HFF-Myc (cell line): ENCODE measurements at regions not wholly inside any gene's neighbourhood (a gene's known extent, or its start where the extent isn't known, plus 50 kb on each side); places are given as distances from the start of the nearest gene placed in this dataset.

Experiments
- DNase-seq: peaks from one replicate; pipeline ENCODE4 v3.0.0-alpha.2; 2011; ENCODE audit warnings: low read depth; ENCODE audit errors: extremely low read depth
- H3K4me3 ChIP-seq: replicated peaks from 2 replicates; pipeline ENCODE4 v1.5.1; 2011; ENCODE audit warnings: low read depth, mild to moderate bottlenecking, control low read depth, low read length
- TF ChIP-seq, protein P1 (sequence below): IDR thresholded peaks from 2 replicates; pipeline ENCODE4 v1.5.1; 2012; ENCODE audit warnings: mild to moderate bottlenecking, low read depth, low read length, control low read depth; ENCODE audit errors: missing control alignments

GRCh38 chr22:27456696-27457503, 344.7 kb downstream of the MN1 start:
- peak; percentile 53 for DNase-seq
- TF ChIP-seq, protein P1, sequence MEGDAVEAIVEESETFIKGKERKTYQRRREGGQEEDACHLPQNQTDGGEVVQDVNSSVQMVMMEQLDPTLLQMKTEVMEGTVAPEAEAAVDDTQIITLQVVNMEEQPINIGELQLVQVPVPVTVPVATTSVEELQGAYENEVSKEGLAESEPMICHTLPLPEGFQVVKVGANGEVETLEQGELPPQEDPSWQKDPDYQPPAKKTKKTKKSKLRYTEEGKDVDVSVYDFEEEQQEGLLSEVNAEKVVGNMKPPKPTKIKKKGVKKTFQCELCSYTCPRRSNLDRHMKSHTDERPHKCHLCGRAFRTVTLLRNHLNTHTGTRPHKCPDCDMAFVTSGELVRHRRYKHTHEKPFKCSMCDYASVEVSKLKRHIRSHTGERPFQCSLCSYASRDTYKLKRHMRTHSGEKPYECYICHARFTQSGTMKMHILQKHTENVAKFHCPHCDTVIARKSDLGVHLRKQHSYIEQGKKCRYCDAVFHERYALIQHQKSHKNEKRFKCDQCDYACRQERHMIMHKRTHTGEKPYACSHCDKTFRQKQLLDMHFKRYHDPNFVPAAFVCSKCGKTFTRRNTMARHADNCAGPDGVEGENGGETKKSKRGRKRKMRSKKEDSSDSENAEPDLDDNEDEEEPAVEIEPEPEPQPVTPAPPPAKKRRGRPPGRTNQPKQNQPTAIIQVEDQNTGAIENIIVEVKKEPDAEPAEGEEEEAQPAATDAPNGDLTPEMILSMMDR = no peak
- H3K4me3 ChIP-seq = no peak overlapping the region

DNA sequence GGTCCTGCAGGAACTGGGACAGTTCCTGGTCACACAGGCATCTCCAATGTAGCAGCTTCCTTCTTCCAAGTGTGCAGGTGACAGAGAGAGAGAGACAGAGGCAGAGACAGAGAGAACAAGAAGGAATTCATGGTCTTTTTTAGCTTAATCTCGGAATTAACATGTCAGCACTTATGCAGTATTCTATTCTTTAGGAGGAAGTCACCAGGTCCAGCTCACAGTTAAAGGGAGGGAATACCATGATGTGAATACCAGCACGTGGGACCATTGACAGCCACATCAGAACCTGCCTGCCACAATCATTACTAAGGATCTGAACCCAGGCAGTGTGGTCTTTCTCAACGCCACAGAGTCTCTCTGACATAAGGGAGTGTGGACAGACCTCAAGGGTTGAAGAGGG, 341.6 kb downstream of the MN1 start:
- DNase-seq = no peak
- H3K4me3 ChIP-seq = no peak overlapping the region
- TF ChIP-seq, protein P1 = no peak

DNA sequence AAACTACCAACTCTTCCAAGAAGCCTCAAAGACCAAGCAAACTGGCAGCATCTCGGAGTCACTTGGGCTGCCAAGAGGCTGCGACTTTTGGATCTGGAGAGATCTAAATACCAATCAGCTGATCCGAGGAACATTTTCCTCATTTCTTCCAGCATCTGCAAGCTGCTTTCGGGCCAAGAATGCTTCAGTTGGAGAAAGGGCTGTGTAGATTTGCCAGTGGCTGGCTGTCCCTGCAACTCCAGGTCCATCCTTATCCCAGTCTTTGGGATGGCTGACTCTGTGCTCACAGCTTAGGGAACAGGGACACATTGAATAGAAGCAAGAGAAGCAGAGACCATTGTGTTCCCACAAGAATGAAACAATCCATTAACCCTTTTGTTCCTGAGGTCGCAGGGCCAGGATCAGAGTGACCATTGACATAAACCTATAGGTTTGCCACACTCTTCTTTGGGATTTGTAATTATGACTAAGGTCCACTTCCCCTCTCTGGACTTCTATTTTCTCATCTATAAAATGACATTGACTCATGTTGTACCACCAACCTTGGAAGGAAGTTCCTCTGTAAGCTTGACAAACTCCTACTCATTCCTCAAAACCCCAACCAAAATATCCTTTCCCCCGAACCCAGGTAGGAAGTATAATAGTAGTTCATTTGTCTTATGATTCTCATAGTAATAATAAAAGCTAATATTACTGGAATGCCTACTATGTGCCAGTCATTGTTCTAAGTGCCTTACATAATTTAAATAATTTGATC, 340.8 kb downstream of the MN1 start:
- TF ChIP-seq, protein P1 = no peak
- no peak for DNase-seq
- H3K4me3 ChIP-seq = no peak overlapping the region

DNA sequence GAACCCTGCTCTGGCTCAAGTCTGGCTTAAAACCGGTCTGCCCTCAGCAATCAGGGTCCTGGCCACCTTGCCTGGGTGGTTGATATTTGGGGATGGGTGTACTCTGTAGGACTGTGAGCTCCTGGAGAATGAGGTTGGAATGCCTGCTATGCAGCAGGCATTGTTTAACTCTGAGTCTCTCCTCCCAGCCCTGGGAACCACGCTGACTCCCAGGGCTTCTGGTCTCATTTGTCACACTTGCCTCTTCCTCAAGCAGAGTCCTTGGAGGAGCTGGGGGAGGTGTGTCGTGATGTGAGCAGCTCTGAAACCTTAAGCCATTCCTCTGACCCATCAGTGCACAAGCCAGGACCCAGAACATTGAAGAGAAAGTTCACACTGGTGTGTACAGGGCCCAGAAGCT, 340.1 kb downstream of the MN1 start:
- H3K4me3 ChIP-seq = no peak overlapping the region
- TF ChIP-seq, protein P1 = no peak
- no peak for DNase-seq

GRCh38 chr22:27462190-27462589, 339.4 kb downstream of the MN1 start:
- H3K4me3 ChIP-seq = no peak overlapping the region
- no peak for DNase-seq
- TF ChIP-seq, protein P1 = no peak

- H3K4me3 ChIP-seq = no peak overlapping the region
- TF ChIP-seq, protein P1 = no peak
- no peak for DNase-seq
Observed at GRCh38 chr22:27463121-27463660, 338.4 kb downstream of the MN1 start.
